ENCODE measurements at regions not wholly inside any gene's neighbourhood (a gene's known extent, or its start where the extent isn't known, plus 50 kb on each side); places are given as distances from the start of the nearest gene placed in this dataset.

DNA sequence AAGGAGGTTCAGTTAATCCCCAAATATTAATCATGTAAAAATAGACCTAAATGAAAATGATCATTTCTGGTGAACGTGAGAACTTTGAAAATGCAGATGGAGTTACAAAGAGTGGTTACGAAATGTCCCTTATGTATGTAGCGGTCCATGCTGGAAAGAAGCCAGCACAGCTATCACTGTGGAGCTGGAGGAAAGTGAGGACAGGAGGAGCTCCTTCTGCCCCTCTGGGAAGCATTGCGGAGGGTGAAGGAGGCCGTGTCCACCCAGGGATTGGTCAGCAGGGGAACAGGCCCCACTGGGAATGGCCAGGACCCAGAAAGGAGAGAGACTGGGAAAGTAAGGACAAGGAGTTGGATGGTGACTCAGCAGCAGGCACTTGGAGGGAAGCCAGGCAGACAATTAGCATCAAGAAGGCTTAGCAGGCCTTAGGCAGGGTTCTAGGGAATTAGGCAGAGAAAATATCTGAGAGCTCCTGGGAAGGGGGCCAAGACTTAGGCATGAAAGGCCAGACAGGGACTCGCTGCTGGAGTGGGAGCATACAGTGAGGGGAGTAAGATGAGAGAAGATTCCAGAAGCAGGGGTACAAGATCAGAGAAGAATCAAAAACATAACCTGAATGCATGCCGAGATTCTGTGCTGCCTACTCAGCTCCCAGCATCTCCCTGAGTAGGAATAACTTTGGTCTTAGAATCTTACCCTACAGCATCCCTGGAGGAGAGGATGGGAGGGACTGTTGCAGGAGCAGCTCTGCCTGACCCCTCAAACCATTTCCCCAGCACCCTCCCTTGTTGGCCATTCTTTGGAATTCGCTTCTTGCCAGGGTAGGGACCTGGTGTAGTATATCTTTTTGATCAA, 171.0 kb upstream of the UMPS start:
- TF ChIP-seq, protein P1, sequence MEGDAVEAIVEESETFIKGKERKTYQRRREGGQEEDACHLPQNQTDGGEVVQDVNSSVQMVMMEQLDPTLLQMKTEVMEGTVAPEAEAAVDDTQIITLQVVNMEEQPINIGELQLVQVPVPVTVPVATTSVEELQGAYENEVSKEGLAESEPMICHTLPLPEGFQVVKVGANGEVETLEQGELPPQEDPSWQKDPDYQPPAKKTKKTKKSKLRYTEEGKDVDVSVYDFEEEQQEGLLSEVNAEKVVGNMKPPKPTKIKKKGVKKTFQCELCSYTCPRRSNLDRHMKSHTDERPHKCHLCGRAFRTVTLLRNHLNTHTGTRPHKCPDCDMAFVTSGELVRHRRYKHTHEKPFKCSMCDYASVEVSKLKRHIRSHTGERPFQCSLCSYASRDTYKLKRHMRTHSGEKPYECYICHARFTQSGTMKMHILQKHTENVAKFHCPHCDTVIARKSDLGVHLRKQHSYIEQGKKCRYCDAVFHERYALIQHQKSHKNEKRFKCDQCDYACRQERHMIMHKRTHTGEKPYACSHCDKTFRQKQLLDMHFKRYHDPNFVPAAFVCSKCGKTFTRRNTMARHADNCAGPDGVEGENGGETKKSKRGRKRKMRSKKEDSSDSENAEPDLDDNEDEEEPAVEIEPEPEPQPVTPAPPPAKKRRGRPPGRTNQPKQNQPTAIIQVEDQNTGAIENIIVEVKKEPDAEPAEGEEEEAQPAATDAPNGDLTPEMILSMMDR (IDR thresholded peaks at IDR 0.05; ENCODE audit: control extremely low read depth, extremely low read depth, low read depth, missing control alignments) = peak; percentile 10
- no peak for DNase-seq (ENCODE audit: extremely low spot score)
- ChIA-PET CTCF (interaction anchor here (0.9 to 12.9 kb wide), 35 partner anchors 8 to 906 kb away, joined by 3 to 305 read pairs (median 4); no protein-coding TSS in a partner anchor), POLR2A (no interaction called here)

DNA sequence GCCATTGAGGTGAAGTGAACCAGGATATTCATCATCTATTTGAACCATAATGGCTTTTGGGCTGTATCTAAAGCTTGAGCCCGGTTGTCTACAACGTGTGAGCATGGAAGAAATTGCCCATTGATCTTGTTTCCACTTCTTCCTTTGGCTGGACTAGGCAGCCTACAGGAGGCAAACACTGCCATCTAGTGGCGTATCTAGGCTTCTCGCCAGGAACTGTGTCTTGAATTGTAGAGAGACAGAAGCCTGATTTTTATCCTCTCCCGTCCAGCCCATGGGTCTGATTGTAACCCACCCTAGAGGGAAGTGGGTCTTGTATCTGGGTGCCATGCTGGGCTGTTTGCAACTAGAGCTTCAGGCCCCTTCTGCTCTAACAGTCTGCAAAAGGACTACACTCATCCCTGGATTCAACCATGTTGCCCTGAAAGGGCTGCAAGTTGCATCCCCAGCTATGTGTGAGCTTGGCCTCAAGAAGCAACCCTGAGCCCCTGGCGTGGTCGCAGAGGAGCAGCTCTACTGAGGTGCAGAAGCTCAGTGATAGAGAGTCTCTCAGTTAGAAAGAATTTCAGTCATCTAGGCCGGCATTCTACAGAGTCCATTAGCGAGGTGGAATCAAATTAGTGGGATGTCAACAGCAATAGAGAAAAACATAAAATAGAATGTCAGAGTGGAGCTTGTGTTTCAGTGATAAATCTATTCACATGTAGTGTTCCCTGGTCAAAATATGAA, 170.2 kb upstream of the UMPS start:
- DNase-seq (ENCODE audit: extremely low spot score) = peak; percentile 77
- TF ChIP-seq, protein P1 (IDR thresholded peaks at IDR 0.05; ENCODE audit: control extremely low read depth, extremely low read depth, low read depth, missing control alignments) = peak; percentile 86
- CTCF ChIA-PET = interaction anchor here (0.8 to 12.9 kb wide), 50 partner anchors 7 to 494 kb away, joined by 3 to 305 read pairs (median 4); no protein-coding TSS in a partner anchor
- POLR2A ChIA-PET = no interaction called here

DNA sequence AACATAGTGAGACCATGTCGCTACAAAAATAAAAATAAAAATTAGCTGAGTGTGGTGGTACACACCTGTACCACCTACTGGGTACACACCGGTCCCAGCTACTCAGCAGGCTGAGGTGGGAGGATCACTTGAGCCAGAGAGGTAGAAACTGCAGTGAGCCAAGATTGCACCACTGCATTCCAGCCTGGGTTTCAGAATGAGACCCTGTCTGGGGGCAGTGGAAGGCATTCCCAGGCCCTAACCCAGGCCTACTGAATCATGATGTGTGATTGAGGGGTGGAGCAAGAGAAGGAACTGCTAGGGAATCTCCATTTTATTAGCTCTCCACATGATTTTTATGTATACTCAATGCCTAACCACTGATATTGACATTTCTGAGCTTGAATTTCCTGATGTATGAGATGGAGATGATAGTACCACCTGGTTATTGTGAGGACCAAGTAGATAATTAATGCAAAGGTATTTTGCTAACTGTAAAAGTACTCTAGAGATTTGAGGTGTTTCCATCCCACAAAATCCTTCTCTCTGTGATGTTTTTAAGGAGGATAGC, 169.5 kb upstream of the UMPS start:
- TF ChIP-seq, protein P1 (IDR thresholded peaks at IDR 0.05; ENCODE audit: control extremely low read depth, extremely low read depth, low read depth, missing control alignments) = no peak
- POLR2A ChIA-PET = no interaction called here
- CTCF ChIA-PET = interaction anchor here (0.8 to 12.9 kb wide), 38 partner anchors 11 to 495 kb away, joined by 3 to 305 read pairs (median 4); no protein-coding TSS in a partner anchor
- DNase-seq (ENCODE audit: extremely low spot score) = no peak

DNA sequence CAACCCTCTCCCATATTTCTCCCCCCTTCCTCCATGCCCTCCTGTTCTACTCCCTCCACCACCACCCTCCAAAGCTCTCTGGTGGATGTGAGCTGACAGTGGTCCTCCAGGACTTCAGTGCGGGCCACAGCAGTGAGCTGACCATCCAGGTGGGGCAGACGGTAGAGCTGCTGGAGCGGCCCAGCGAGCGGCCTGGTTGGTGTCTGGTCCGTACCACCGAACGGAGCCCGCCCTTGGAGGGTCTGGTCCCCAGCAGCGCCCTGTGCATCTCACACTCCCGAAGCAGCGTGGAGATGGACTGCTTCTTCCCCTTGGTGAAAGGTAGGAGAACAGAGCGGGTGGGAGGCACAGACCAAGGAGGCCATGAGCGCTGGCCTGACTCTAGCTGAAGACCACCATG, 167.5 kb upstream of the UMPS start:
- ChIA-PET CTCF (interaction anchor here (0.9 to 12.9 kb wide), 10 partner anchors 13 to 198 kb away, joined by 3 to 305 read pairs (median 5); no protein-coding TSS in a partner anchor), POLR2A (no interaction called here)
- no peak for DNase-seq (ENCODE audit: extremely low spot score)
- TF ChIP-seq, protein P1 (IDR thresholded peaks at IDR 0.05; ENCODE audit: control extremely low read depth, extremely low read depth, low read depth, missing control alignments) = no peak

DNA sequence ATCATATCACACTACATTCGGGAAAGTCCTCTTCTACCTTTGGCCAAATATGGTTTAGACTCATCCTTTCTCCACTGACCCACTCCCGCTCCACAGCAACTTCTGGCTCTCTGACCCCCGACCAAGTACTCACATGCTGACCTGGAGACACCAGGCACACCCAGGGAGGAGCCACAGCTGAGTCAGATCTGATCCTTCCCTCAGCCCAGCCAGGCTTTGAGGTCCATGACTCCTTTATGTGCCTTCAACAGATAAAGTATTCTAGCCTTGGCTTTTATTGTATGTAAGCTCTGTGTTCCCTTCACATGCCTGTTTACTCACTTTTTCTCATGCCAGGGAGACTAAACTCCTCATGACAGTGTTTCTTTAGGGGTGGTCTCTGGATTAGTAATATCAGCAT, 166.9 kb upstream of the UMPS start:
- TF ChIP-seq, protein P1 (IDR thresholded peaks at IDR 0.05; ENCODE audit: control extremely low read depth, extremely low read depth, low read depth, missing control alignments) = no peak
- ChIA-PET POLR2A (no interaction called here), CTCF (interaction anchor here (0.8 to 12.9 kb wide), 14 partner anchors 12 to 212 kb away, joined by 3 to 305 read pairs (median 5); partner anchors contain the start of gene UMPS)
- DNase-seq (ENCODE audit: extremely low spot score) = no peak

DNA sequence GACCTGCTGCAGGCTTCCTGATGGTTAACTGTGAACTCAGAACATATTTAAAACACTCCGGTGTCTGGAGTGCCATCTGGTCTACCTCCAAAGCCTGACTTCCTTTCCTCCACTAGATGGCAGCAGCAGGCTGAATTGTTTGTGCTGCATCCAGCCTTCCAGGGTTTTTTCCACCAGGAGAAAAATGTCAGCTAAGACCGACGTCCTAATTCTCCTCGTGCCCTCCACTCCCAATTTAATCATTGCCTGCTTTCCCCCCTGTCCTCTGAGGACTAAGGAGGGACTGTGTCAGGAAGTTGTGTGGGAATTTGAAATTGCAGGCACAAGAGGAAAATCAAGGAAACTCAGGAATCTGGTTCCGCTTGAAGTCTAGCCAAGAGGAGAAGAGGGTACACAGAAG, 165.2 kb upstream of the UMPS start:
- TF ChIP-seq, protein P1 (IDR thresholded peaks at IDR 0.05; ENCODE audit: control extremely low read depth, extremely low read depth, low read depth, missing control alignments) = peak; percentile 66
- CTCF ChIA-PET = interaction anchor here (0.8 to 12.9 kb wide), 13 partner anchors 9 to 337 kb away, joined by 3 to 305 read pairs (median 9); no protein-coding TSS in a partner anchor
- peak; percentile 70 for DNase-seq (ENCODE audit: extremely low spot score)
- POLR2A ChIA-PET = no interaction called here

Measured in GM10248 (cell line).